ENCODE measurements at regions not wholly inside any gene's neighbourhood (a gene's known extent, or its start where the extent isn't known, plus 50 kb on each side); places are given as distances from the start of the nearest gene placed in this dataset.
"Not testable (repeated sequence)": the region's sequence is repeated elsewhere in the genome, so short reads cannot be mapped to it uniquely, and the experiment has no call there.

- ChIA-PET CTCF (no interaction called here), POLR2A (no interaction called here)
- Mint-ChIP-seq H3K27me3 (ENCODE audit: insufficient read depth, unreplicated experiment) (peaks cover 2% of the 10 kb centered on the region), H3K4me1 (ENCODE audit: low read depth, unreplicated experiment) (no peaks in the 10 kb centered on the region), H3K4me3 (ENCODE audit: unreplicated experiment) (no peak overlapping the region), H3K9me3 (ENCODE audit: unreplicated experiment) (no peaks in the 10 kb centered on the region), H3K27ac (ENCODE audit: unreplicated experiment) (no peak overlapping the region), H3K36me3 (ENCODE audit: insufficient read depth, unreplicated experiment) (no peaks in the 10 kb centered on the region)
- no peak overlapping the region for H3K4me3 ChIP-seq (ENCODE audit: low read depth, low read length)
- intact Hi-C loops (cut with micrococcal nuclease; ENCODE audit: unreplicated experiment) = no loop called here
- H3K4me1 ChIP-seq = no peaks in the 10 kb centered on the region
- H3K27me3 ChIP-seq (replicated peaks; ENCODE audit: control insufficient read depth, insufficient read depth, low read length) = no peaks in the 10 kb centered on the region
- H3K9me3 ChIP-seq = no peaks in the 10 kb centered on the region
- BruUV-seq (replicated peaks) = no TSS peak
- no peak for DNase-seq
- H3K36me3 ChIP-seq (ENCODE audit: control insufficient read depth, insufficient read depth, low read length) = no peaks in the 10 kb centered on the region
- TF ChIP-seq CTCF (IDR thresholded peaks at IDR 0.05; ENCODE audit: insufficient read depth in 1 of 2, low read depth in 1 of 2, low read length in 1 of 2, severe bottlenecking in 1 of 2, unreplicated experiment in 1 of 2) = no peak
Observed at GRCh38 chrX:109922190-109922589, 80.7 kb upstream of the TMEM164 start.

- H3K27me3 Mint-ChIP-seq (ENCODE audit: insufficient read depth, unreplicated experiment); H3K4me3 ChIP-seq (ENCODE audit: low read depth, low read length); H3K4me1 ChIP-seq; intact Hi-C loops (cut with micrococcal nuclease; ENCODE audit: unreplicated experiment); H3K27ac Mint-ChIP-seq (ENCODE audit: unreplicated experiment); H3K27me3 ChIP-seq (replicated peaks; ENCODE audit: control insufficient read depth, insufficient read depth, low read length); H3K36me3 ChIP-seq (ENCODE audit: control insufficient read depth, insufficient read depth, low read length); POLR2A ChIA-PET; BruUV-seq (replicated peaks); H3K9me3 Mint-ChIP-seq (ENCODE audit: unreplicated experiment); H3K4me3 Mint-ChIP-seq (ENCODE audit: unreplicated experiment); DNase-seq; H3K9me3 ChIP-seq; CTCF ChIA-PET; H3K36me3 Mint-ChIP-seq (ENCODE audit: insufficient read depth, unreplicated experiment); H3K4me1 Mint-ChIP-seq (ENCODE audit: low read depth, unreplicated experiment): not testable (repeated sequence)
Observed at GRCh38 chrX:109925003-109925402, 77.9 kb upstream of the TMEM164 start.

GRCh38 chrX:109925656-109926055, 77.3 kb upstream of the TMEM164 start:
- Histone ChIP-seq H3K27me3 (replicated peaks; ENCODE audit: control insufficient read depth, insufficient read depth, low read length) (no peaks in the 10 kb centered on the region), H3K9me3 (no peaks in the 10 kb centered on the region), H3K36me3 (ENCODE audit: control insufficient read depth, insufficient read depth, low read length) (no peaks in the 10 kb centered on the region), H3K4me1 (no peaks in the 10 kb centered on the region), H3K4me3 (ENCODE audit: low read depth, low read length) (no peak overlapping the region)
- DNase-seq = no peak
- BruUV-seq (replicated peaks) = no TSS peak
- Mint-ChIP-seq H3K27me3 (ENCODE audit: insufficient read depth, unreplicated experiment) (peaks cover 2% of the 10 kb centered on the region), H3K36me3 (ENCODE audit: insufficient read depth, unreplicated experiment) (no peaks in the 10 kb centered on the region), H3K4me3 (ENCODE audit: unreplicated experiment) (no peak overlapping the region), H3K27ac (ENCODE audit: unreplicated experiment) (no peak overlapping the region), H3K9me3 (ENCODE audit: unreplicated experiment) (no peaks in the 10 kb centered on the region), H3K4me1 (ENCODE audit: low read depth, unreplicated experiment) (no peaks in the 10 kb centered on the region)
- CTCF ChIA-PET = no interaction called here
- POLR2A ChIA-PET = no interaction called here
- intact Hi-C loops (cut with micrococcal nuclease; ENCODE audit: unreplicated experiment) = no loop called here
- no peak for TF ChIP-seq CTCF (IDR thresholded peaks at IDR 0.05; ENCODE audit: insufficient read depth in 1 of 2, low read depth in 1 of 2, low read length in 1 of 2, severe bottlenecking in 1 of 2, unreplicated experiment in 1 of 2)

- TF ChIP-seq CTCF (IDR thresholded peaks at IDR 0.05; ENCODE audit: insufficient read depth in 1 of 2, low read depth in 1 of 2, low read length in 1 of 2, severe bottlenecking in 1 of 2, unreplicated experiment in 1 of 2) = no peak
- Mint-ChIP-seq H3K27ac (ENCODE audit: unreplicated experiment) (no peak overlapping the region), H3K9me3 (ENCODE audit: unreplicated experiment) (no peaks in the 10 kb centered on the region), H3K36me3 (ENCODE audit: insufficient read depth, unreplicated experiment) (no peaks in the 10 kb centered on the region), H3K4me3 (ENCODE audit: unreplicated experiment) (no peak overlapping the region), H3K4me1 (ENCODE audit: low read depth, unreplicated experiment) (no peaks in the 10 kb centered on the region), H3K27me3 (ENCODE audit: insufficient read depth, unreplicated experiment) (peaks cover 2% of the 10 kb centered on the region)
- POLR2A ChIA-PET = no interaction called here
- BruUV-seq (replicated peaks) = no TSS peak
- H3K9me3 ChIP-seq = no peaks in the 10 kb centered on the region
- intact Hi-C loops (cut with micrococcal nuclease; ENCODE audit: unreplicated experiment) = no loop called here
- no peaks in the 10 kb centered on the region for H3K27me3 ChIP-seq (replicated peaks; ENCODE audit: control insufficient read depth, insufficient read depth, low read length)
- CTCF ChIA-PET = no interaction called here
- no peaks in the 10 kb centered on the region for H3K36me3 ChIP-seq (ENCODE audit: control insufficient read depth, insufficient read depth, low read length)
- no peak overlapping the region for H3K4me3 ChIP-seq (ENCODE audit: low read depth, low read length)
- DNase-seq = no peak
- no peaks in the 10 kb centered on the region for H3K4me1 ChIP-seq
Observed at GRCh38 chrX:109926118-109926517, 76.8 kb upstream of the TMEM164 start.
